Caco-2 (cell line): ENCODE measurements at regions not wholly inside any gene's neighbourhood (a gene's known extent, or its start where the extent isn't known, plus 50 kb on each side); places are given as distances from the start of the nearest gene placed in this dataset.
"Not testable (repeated sequence)": the region's sequence is repeated elsewhere in the genome, so short reads cannot be mapped to it uniquely, and the experiment has no call there.

ENCODE experiments used
- BruUV-seq: library from RNA; stranded (reverse); fragments of 400-500 nt; replicated peaks from 2 replicates; lab custom pipeline; 2021; lab: Mats Ljungman, UMichigan
- CTCF ChIA-PET: fragments of 300-600 bp; sonication (Branson Sonifier 250); formaldehyde crosslinking; loops from one replicate; lab custom pipeline; 2022; ENCODE audit warnings: antibody characterized with exemption; lab: Charles Lee
- POLR2A ChIA-PET: fragments of 300-600 bp; sonication (Branson Sonifier 250); formaldehyde crosslinking; loops from one replicate; lab custom pipeline; 2022; ENCODE audit warnings: antibody characterized with exemption; lab: Charles Lee
- DNase-seq, 2 experiments: peaks; one replicate each; pipeline versions ENCODE4 v3.0.0 to v3.0.0-alpha.2; 2020 to 2022
- H3K27me3 ChIP-seq: replicated peaks from 2 replicates; pipeline ENCODE4 v1.6.0; 2011; ENCODE audit warnings: low read length; ENCODE audit not compliant: control insufficient read depth, insufficient read depth
- H3K36me3 ChIP-seq: 2 replicates; pipeline ENCODE4 v1.5.1; 2011; ENCODE audit warnings: low read length; ENCODE audit not compliant: control insufficient read depth, insufficient read depth
- H3K4me1 ChIP-seq: fragments of 250-450 bp; sonication (Bioruptor Pico); 2 replicates; pipeline ENCODE4 v1.5.1; 2020; ENCODE audit warnings: mild to moderate bottlenecking
- H3K4me3 ChIP-seq: 2 replicates; pipeline ENCODE4 v1.5.1; 2011; ENCODE audit warnings: low read depth, mild to moderate bottlenecking, control low read depth, low read length
- H3K9me3 ChIP-seq: fragments of 250-450 bp; sonication (Bioruptor Pico); 2 replicates; pipeline ENCODE4 v1.5.1; 2020; ENCODE audit warnings: mild to moderate bottlenecking, moderate library complexity
- H3K27ac Mint-ChIP-seq: one replicate; pipeline ENCODE4 v1.8.0; 2022; ENCODE audit warnings: mixed read lengths; ENCODE audit not compliant: unreplicated experiment
- H3K27me3 Mint-ChIP-seq: one replicate; pipeline ENCODE4 v1.8.0; 2022; ENCODE audit warnings: mixed read lengths; ENCODE audit not compliant: insufficient read depth, unreplicated experiment
- H3K36me3 Mint-ChIP-seq: one replicate; pipeline ENCODE4 v1.8.0; 2022; ENCODE audit warnings: mild to moderate bottlenecking, mixed read lengths; ENCODE audit not compliant: insufficient read depth, unreplicated experiment
- H3K4me1 Mint-ChIP-seq: one replicate; pipeline ENCODE4 v1.8.0; 2022; ENCODE audit warnings: low read depth, mixed read lengths; ENCODE audit not compliant: unreplicated experiment
- H3K4me3 Mint-ChIP-seq: one replicate; pipeline ENCODE4 v1.8.0; 2022; ENCODE audit warnings: mild to moderate bottlenecking, moderate library complexity, mixed read lengths; ENCODE audit not compliant: unreplicated experiment
- H3K9me3 Mint-ChIP-seq: one replicate; pipeline ENCODE4 v1.8.0; 2022; ENCODE audit warnings: mixed read lengths; ENCODE audit not compliant: unreplicated experiment
- CTCF ChIP-seq, 2 experiments: fragments of 200-600 bp in 1 of 2; IDR thresholded peaks; 1 replicate in 1 of 2; 2 replicates in 1 of 2; pipeline versions ENCODE4 v1.5.1 to v1.8.0; 2011 to 2022; ENCODE audit warnings: antibody characterized with exemption in 1 of 2, control low read depth in 1 of 2, inconsistent platforms in 1 of 2, low read depth in 1 of 2, low read length in 1 of 2, mild to moderate bottlenecking in 1 of 2, moderate library complexity in 1 of 2; ENCODE audit not compliant: insufficient read depth in 1 of 2, severe bottlenecking in 1 of 2, unreplicated experiment in 1 of 2
- intact Hi-C: fragments of 100-400 bp; cut with micrococcal nuclease; formaldehyde crosslinking; loops from one replicate; pipeline ENCODE4 v1.10.0; 2022; ENCODE audit not compliant: unreplicated experiment

DNA sequence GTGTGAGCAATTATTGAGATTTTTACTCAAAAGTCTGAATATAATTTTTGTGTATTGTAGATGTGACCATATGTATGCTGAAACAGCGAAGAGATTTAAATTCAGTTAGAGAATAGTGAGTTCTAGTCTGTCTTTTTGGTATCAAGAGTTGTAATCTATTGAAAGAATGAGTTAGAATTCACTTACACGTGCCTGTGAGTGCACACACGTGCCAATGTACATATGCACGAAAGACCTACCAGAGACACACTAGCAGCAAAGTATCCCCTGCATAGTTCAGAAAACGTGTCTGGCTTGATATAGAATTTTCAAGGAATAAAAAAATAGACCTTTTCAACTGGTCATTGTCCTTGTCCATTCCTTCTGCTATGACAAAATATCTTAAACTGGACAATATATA, 64.8 kb upstream of the BHLHE40 start:
- H3K36me3 Mint-ChIP-seq, result no peaks in the 10 kb centered on the region
- H3K9me3 ChIP-seq, result no peaks in the 10 kb centered on the region
- BruUV-seq, result no TSS peak
- no peak overlapping the region for H3K4me3 Mint-ChIP-seq
- no peaks in the 10 kb centered on the region for H3K27me3 Mint-ChIP-seq
- H3K4me1 Mint-ChIP-seq, result no peaks in the 10 kb centered on the region
- H3K4me1 ChIP-seq, result no peaks in the 10 kb centered on the region
- no peaks in the 10 kb centered on the region for H3K27me3 ChIP-seq
- H3K9me3 Mint-ChIP-seq, result no peaks in the 10 kb centered on the region
- no peak overlapping the region for H3K4me3 ChIP-seq
- intact Hi-C loops, result no loop called here
- no peak for DNase-seq
- TF ChIP-seq CTCF (IDR thresholded peaks at IDR 0.05; ENCODE audit: insufficient read depth in 1 of 2, low read depth in 1 of 2, low read length in 1 of 2, severe bottlenecking in 1 of 2, unreplicated experiment in 1 of 2), result no peak
- no peak overlapping the region for H3K27ac Mint-ChIP-seq
- H3K36me3 ChIP-seq, result no peaks in the 10 kb centered on the region
- ChIA-PET CTCF (no interaction called here), POLR2A (no interaction called here)

DNA sequence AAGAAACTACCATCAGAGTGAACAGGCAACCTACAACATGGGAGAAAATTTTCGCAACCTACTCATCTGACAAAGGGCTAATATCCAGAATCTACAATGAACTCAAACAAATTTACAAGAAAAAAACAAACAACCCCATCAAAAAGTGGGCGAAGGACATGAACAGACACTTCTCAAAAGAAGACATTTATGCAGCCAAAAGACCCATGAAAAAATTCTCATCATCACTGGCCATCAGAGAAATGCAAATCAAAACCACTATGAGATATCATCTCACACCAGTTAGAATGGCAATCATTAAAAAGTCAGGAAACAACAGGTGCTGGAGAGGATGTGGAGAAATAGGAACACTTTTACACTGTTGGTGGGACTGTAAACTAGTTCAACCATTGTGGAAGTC, 57.6 kb upstream of the BHLHE40 start:
- H3K27me3 Mint-ChIP-seq, H3K4me3 Mint-ChIP-seq, BruUV-seq, H3K4me1 Mint-ChIP-seq, DNase-seq, H3K4me1 ChIP-seq, H3K9me3 ChIP-seq, H3K4me3 ChIP-seq, H3K36me3 Mint-ChIP-seq, POLR2A ChIA-PET, CTCF ChIA-PET, H3K27me3 ChIP-seq, intact Hi-C loops, H3K27ac Mint-ChIP-seq, H3K36me3 ChIP-seq, H3K9me3 Mint-ChIP-seq: not testable (repeated sequence)

DNA sequence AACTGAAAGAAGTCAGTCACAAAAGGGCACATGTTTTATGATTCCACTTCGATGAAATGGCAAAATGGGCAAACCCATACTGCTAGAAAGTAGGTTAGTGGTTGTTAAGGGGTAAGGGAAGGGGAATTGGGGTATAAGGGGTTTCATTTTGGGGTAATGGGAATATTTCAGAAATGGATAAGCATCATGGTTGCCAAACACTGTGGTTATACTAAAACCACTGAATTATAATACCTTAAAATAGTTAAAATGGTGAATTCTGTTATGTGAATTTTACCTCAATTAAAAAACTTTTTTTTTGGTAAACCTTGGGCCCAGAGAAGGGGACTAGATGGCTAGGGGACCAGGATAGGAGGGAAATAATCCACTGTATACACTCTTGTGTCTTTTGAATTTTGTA, 52.3 kb upstream of the BHLHE40 start:
- Histone ChIP-seq H3K36me3 (no peaks in the 10 kb centered on the region), H3K9me3 (no peaks in the 10 kb centered on the region), H3K27me3 (no peaks in the 10 kb centered on the region), H3K4me3 (no peak overlapping the region), H3K4me1 (no peaks in the 10 kb centered on the region)
- POLR2A ChIA-PET, result no interaction called here
- H3K4me3 Mint-ChIP-seq, result no peak overlapping the region
- CTCF ChIA-PET, result no interaction called here
- DNase-seq, result no peak
- H3K27ac Mint-ChIP-seq, result no peak overlapping the region
- H3K9me3 Mint-ChIP-seq, result no peaks in the 10 kb centered on the region
- no peaks in the 10 kb centered on the region for H3K27me3 Mint-ChIP-seq
- H3K36me3 Mint-ChIP-seq, result no peaks in the 10 kb centered on the region
- intact Hi-C loops, result no loop called here
- no peak for TF ChIP-seq CTCF (IDR thresholded peaks at IDR 0.05; ENCODE audit: insufficient read depth in 1 of 2, low read depth in 1 of 2, low read length in 1 of 2, severe bottlenecking in 1 of 2, unreplicated experiment in 1 of 2)
- no TSS peak for BruUV-seq
- no peaks in the 10 kb centered on the region for H3K4me1 Mint-ChIP-seq

DNA sequence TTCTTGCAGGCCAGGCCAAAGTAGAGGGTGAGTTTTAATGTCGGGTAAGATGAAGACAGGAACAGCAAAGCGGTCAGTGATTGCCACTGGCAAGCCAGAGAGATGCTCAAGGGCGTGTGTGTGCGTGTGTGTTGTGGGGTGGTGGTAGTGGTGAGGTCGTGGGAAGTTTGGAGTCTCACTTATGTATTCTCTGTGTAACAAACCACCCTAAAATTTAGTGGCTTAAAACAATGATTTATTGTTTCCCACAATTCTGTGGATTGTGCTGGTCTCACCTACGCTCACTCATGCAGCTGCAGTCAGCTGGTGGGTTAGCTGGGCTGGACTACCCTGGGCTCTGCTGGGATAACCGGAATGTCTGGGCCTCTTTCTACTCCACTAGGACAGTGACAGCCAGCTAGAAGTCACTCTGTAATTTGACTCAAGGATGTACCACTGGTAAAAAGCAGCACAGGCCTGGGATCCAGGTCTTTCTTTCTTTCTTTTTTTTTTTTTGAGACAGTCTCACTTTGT, 50.9 kb upstream of the BHLHE40 start:
- no peaks in the 10 kb centered on the region for H3K9me3 ChIP-seq
- no peak for DNase-seq
- Mint-ChIP-seq H3K36me3 (no peaks in the 10 kb centered on the region), H3K4me1 (no peaks in the 10 kb centered on the region), H3K27me3 (no peaks in the 10 kb centered on the region), H3K27ac (no peak overlapping the region), H3K9me3 (no peaks in the 10 kb centered on the region), H3K4me3 (no peak overlapping the region)
- no peaks in the 10 kb centered on the region for H3K27me3 ChIP-seq
- no TSS peak for BruUV-seq
- no peak overlapping the region for H3K4me3 ChIP-seq
- no peaks in the 10 kb centered on the region for H3K36me3 ChIP-seq
- no peak for TF ChIP-seq CTCF (IDR thresholded peaks at IDR 0.05; ENCODE audit: insufficient read depth in 1 of 2, low read depth in 1 of 2, low read length in 1 of 2, severe bottlenecking in 1 of 2, unreplicated experiment in 1 of 2)
- CTCF ChIA-PET, result interaction anchor here (0.6 kb wide), 1 partner anchor 513 kb away, joined by 5 read pairs; no protein-coding TSS in a partner anchor
- intact Hi-C loops, result no loop called here
- POLR2A ChIA-PET, result no interaction called here
- H3K4me1 ChIP-seq, result no peaks in the 10 kb centered on the region
